Muscle of leg (tissue), 3 donors: ENCODE measurements at regions not wholly inside any gene's neighbourhood (a gene's known extent, or its start where the extent isn't known, plus 50 kb on each side); places are given as distances from the start of the nearest gene placed in this dataset.
"Not testable (repeated sequence)": the region's sequence is repeated elsewhere in the genome, so short reads cannot be mapped to it uniquely, and the experiment has no call there.

Source experiments
- DNase-seq: peaks from one replicate; pipeline ENCODE4 v3.0.0; 2013
- H3K27ac ChIP-seq: one replicate; pipeline ENCODE4 v1.5.1; 2013; ENCODE audit warnings: mild to moderate bottlenecking, low read length, control low read depth
- H3K27me3 ChIP-seq: one replicate; pipeline ENCODE4 v1.6.1; 2013; ENCODE audit warnings: low read length; ENCODE audit not compliant: control insufficient read depth, insufficient read depth
- H3K36me3 ChIP-seq: one replicate; pipeline ENCODE4 v1.6.1; 2013; ENCODE audit warnings: low read length; ENCODE audit not compliant: control insufficient read depth, insufficient read depth
- H3K4me1 ChIP-seq: one replicate; pipeline ENCODE4 v1.6.1; 2013; ENCODE audit warnings: low read length; ENCODE audit not compliant: control insufficient read depth, insufficient read depth
- H3K4me3 ChIP-seq: one replicate; pipeline ENCODE4 v1.5.1; 2013; ENCODE audit warnings: low read length, control low read depth
- H3K9me3 ChIP-seq: replicated peaks from 2 replicates; pipeline ENCODE4 v1.6.1; 2013; ENCODE audit warnings: low read depth, low read length; ENCODE audit not compliant: control insufficient read depth
- WGBS: methylation state at CpG from one replicate; pipeline ENCODE4 v1.1.5; 2013; ENCODE audit warnings: missing lambda C conversion rate; ENCODE audit not compliant: insufficient coverage; 5-methylcytosine and 5-hydroxymethylcytosine counted together

DNA sequence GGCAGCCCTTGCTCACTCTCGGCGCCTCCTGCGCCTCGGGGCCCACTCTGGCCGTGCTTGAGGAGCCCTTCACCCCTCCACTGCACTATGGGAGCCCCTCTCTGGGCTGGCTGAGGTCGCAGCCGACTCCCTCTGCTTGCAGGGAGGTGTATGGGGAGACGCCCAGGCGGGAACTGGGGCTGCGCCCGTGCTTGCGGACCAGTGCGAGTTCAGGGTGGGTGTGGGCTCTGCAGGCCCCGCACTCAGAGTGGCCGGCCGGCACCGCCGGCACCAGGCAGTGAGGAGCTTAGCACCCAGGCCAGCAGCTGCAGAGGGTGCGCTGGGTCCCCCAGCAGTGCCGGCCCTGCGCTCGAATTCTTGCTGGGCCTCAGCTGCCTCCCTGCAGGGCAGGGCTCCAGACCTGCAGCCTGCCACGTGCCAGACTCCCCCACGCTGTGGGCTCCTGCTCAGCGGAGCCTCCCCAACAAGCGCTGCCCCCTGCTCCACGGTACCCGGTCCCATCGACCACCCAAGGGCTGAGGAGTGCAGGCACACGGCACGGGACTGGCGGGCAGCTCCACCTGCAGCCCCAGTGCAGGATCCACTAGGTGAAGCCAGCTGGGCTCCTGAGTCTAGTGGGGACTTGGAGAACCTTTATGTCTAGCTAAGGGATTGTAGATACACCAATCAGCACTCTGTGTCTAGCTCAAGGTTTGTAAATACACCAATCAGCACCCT lies 54.0 kb upstream of the WWC2 start:
- whole genome bisulfite sequencing = 93% methylated on average over 22 of the region's 32 CpGs
- not testable (repeated sequence) for H3K36me3 ChIP-seq, DNase-seq, H3K27ac ChIP-seq, H3K4me1 ChIP-seq, H3K9me3 ChIP-seq, H3K4me3 ChIP-seq, H3K27me3 ChIP-seq

DNA sequence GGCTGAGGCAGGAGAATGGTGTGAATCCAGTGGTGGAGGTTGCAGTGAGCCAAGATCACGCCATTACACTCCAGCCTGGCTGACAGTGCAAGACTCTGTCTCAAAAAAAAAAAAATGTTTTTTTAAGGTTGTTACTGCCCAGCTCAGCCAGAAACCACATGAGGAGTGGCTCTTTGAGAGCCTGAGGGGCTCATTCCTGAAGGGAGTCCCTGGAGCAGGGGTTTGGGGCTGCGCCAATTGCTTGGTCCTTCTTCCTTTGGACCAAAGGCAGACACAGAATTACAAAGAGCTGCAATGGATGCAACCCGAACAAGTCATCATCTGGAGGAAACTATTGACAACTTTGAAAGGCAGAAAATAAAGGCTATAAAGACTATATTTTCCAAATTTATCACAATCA lies 60.6 kb upstream of the WWC2 start:
- 50% methylated on average over 1 of the region's 3 CpGs for WGBS

GRCh38 chr4:183035726-183036415 lies 63.2 kb upstream of the WWC2 start:
- 80% methylated on average over 1 of the region's 7 CpGs for WGBS
- Histone ChIP-seq H3K4me3 (no peak overlapping the region), H3K9me3 (no peaks in the 10 kb centered on the region), H3K4me1 (no peaks in the 10 kb centered on the region), H3K27ac (no peak overlapping the region), H3K36me3 (no peaks in the 10 kb centered on the region), H3K27me3 (no peaks in the 10 kb centered on the region)
- no peak for DNase-seq

More for the DNA sequence above, 60.6 kb upstream of the WWC2 start:
- DNase-seq = no peak
- Histone ChIP-seq H3K27ac (no peak overlapping the region), H3K27me3 (no peaks in the 10 kb centered on the region), H3K36me3 (no peaks in the 10 kb centered on the region), H3K4me3 (no peak overlapping the region), H3K9me3 (no peaks in the 10 kb centered on the region), H3K4me1 (no peaks in the 10 kb centered on the region)

- Histone ChIP-seq H3K27ac (no peak overlapping the region), H3K36me3 (no peaks in the 10 kb centered on the region), H3K4me3 (no peak overlapping the region), H3K4me1 (no peaks in the 10 kb centered on the region), H3K9me3 (no peaks in the 10 kb centered on the region), H3K27me3 (no peaks in the 10 kb centered on the region)
- 87% methylated on average over 4 of the region's 5 CpGs for WGBS
- DNase-seq = no peak
Observed at GRCh38 chr4:183035256-183035655, 63.8 kb upstream of the WWC2 start.

DNA sequence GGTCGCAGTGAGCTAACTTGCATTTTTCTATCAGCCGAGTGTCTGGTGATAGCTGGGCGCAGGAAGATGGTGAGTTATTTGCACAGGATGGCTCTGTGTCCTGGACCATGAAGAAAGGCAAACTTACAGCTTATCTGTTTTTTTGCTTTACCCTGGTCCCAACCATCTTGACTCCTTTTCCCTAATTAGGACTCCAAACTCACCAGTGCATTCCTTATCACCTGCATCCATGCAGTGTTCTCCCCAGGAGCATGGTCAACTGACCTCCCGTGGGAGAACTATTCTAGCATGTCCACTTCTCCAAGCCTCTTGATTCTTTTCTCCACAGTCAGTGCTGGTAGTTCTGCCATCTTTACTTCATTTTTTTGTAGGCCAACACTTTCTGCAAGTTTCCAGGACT lies 68.2 kb upstream of the WWC2 start:
- WGBS = 66% methylated on average over 3 of the region's 4 CpGs
- H3K36me3 ChIP-seq = no peaks in the 10 kb centered on the region
- H3K27me3 ChIP-seq = no peaks in the 10 kb centered on the region

GRCh38 chr4:183030309-183030708 lies 68.7 kb upstream of the WWC2 start:
- Histone ChIP-seq H3K4me3 (no peak overlapping the region), H3K4me1 (no peaks in the 10 kb centered on the region), H3K27me3 (no peaks in the 10 kb centered on the region), H3K36me3 (no peaks in the 10 kb centered on the region), H3K9me3 (no peaks in the 10 kb centered on the region), H3K27ac (no peak overlapping the region)
- WGBS = no CpG with 5 or more reads among the region's 1 CpG
- no peak for DNase-seq

More for the DNA sequence above, 68.2 kb upstream of the WWC2 start:
- H3K4me1 ChIP-seq = no peaks in the 10 kb centered on the region
- no peaks in the 10 kb centered on the region for H3K9me3 ChIP-seq
- no peak for DNase-seq
- no peak overlapping the region for H3K27ac ChIP-seq
- no peak overlapping the region for H3K4me3 ChIP-seq

GRCh38 chr4:183029365-183029764 lies 69.7 kb upstream of the WWC2 start:
- 57% methylated on average over 1 of the region's 4 CpGs for WGBS
- Histone ChIP-seq H3K36me3 (no peaks in the 10 kb centered on the region), H3K4me3 (no peak overlapping the region), H3K27me3 (no peaks in the 10 kb centered on the region), H3K4me1 (no peaks in the 10 kb centered on the region), H3K9me3 (no peaks in the 10 kb centered on the region), H3K27ac (no peak overlapping the region)
- DNase-seq = no peak

DNA sequence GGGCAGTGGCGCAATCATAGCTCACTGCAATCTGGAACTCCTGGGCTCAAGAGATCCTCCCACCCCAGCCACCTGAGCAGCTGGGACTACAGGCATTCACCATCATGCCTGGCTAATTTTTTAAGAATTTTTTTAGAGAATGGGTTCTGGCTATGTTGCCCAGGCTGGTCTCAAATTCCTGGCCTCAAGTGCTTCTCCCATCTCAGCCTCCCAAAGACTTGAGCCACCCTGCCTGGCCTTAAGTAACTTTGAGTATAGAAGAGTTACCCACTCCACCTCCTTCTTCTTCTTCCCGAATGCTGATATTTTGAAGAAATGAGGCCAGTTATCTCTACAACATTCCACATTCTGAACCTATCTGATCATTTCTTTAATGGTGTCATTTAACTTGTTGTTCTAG lies 72.4 kb upstream of the WWC2 start:
- no peak overlapping the region for H3K27ac ChIP-seq
- DNase-seq = no peak
- no peaks in the 10 kb centered on the region for H3K36me3 ChIP-seq
- WGBS = no CpG with 5 or more reads among the region's 2 CpGs
- H3K4me1 ChIP-seq = no peaks in the 10 kb centered on the region
- no peak overlapping the region for H3K4me3 ChIP-seq
- H3K27me3 ChIP-seq = no peaks in the 10 kb centered on the region
- H3K9me3 ChIP-seq = no peaks in the 10 kb centered on the region

DNA sequence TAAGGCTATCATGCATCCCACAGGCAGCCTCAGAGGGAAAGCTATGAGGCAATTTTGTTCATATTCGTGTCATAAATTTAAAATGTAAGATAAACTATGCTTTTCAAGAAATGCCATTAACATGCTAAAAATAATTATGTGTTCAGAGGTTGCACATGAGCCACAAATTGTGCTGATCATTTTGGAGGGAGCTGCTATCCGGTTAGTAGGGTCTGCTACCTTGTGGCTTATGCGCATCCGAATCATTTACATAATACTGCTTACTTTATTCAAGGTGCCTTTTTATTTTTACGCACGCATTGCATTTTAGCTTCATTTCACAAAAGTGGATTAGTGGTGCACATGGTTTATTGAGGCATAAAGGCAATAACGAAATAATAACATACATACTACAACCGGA lies 76.4 kb upstream of the WWC2 start:
- Histone ChIP-seq H3K27ac (no peak overlapping the region), H3K4me3 (no peak overlapping the region), H3K36me3 (no peaks in the 10 kb centered on the region), H3K27me3 (no peaks in the 10 kb centered on the region), H3K4me1 (no peaks in the 10 kb centered on the region), H3K9me3 (no peaks in the 10 kb centered on the region)
- DNase-seq = no peak
- WGBS = no CpG with 5 or more reads among the region's 8 CpGs

DNA sequence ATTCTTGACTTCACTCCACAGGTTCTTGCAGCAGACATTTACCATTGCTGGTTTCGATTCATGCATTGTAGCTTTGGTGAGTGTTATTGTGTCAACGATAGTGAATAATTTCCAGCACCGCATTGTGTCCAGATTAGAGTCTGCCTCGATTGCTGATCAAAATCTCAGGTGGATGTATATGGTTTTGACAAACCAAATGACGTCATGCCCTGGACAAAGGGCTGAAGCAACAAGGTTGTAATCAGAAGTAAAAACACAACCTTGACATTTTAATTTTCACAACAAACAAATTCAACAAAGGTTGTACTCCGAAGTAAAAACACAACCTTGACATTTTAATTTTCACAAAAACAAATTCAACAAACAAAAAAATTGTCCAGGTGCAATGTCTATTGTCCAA lies 81.1 kb upstream of the WWC2 start:
- H3K27me3 ChIP-seq = no peaks in the 10 kb centered on the region
- no peaks in the 10 kb centered on the region for H3K9me3 ChIP-seq
- H3K27ac ChIP-seq = no peak overlapping the region
- DNase-seq = no peak
- H3K4me3 ChIP-seq = no peak overlapping the region
- H3K36me3 ChIP-seq = no peaks in the 10 kb centered on the region
- H3K4me1 ChIP-seq = no peaks in the 10 kb centered on the region
- WGBS = 93% methylated on average over 3 of the region's 6 CpGs
